PC-3 (cell line): ENCODE measurements at regions not wholly inside any gene's neighbourhood (a gene's known extent, or its start where the extent isn't known, plus 50 kb on each side); places are given as distances from the start of the nearest gene placed in this dataset.

Experiments used
- ATAC-seq: fragments of 200-7000 bp; cut with Tn5 transposase; 2 replicates; pipeline ENCODE4 v1.9.1; 2020; ENCODE audit warnings: mild to moderate bottlenecking, moderate library complexity
- BruUV-seq: library from RNA; stranded (reverse); fragments of 400-500 nt; replicated peaks from 2 replicates; lab custom pipeline; 2021; lab: Mats Ljungman, UMichigan
- CTCF ChIA-PET: fragments of 300-600 bp; sonication (Branson Sonifier 250); formaldehyde crosslinking; loops from one replicate; lab custom pipeline; 2022; ENCODE audit warnings: antibody characterized with exemption; lab: Charles Lee
- POLR2A ChIA-PET: fragments of 300-600 bp; sonication (Branson Sonifier 250); formaldehyde crosslinking; loops from one replicate; lab custom pipeline; 2022; ENCODE audit warnings: antibody characterized with exemption; ENCODE audit not compliant: unreplicated experiment; lab: Charles Lee
- DNase-seq: peaks from one replicate; pipeline ENCODE4 v3.0.0-alpha.2; 2015
- H2AFZ ChIP-seq: fragments of 300-600 bp; sonication (generic); 2 replicates; pipeline ENCODE4 v1.6.0; 2016; ENCODE audit warnings: antibody characterized with exemption, low read length
- H3F3A ChIP-seq: fragments of 300-600 bp; sonication (generic); one replicate; pipeline ENCODE4 v1.6.0; 2017; ENCODE audit warnings: antibody characterized with exemption, low read length, control low read depth, mild to moderate bottlenecking; ENCODE audit not compliant: unreplicated experiment
- H3K27ac ChIP-seq: fragments of 300-600 bp; sonication (generic); 2 replicates; pipeline ENCODE4 v1.5.1; 2016; ENCODE audit warnings: mild to moderate bottlenecking, low read length
- H3K27me3 ChIP-seq: fragments of 300-600 bp; sonication (generic); 2 replicates; pipeline ENCODE4 v1.6.1; 2016; ENCODE audit warnings: low read length, mixed read lengths
- H3K36me3 ChIP-seq: fragments of 300-600 bp; sonication (generic); 2 replicates; pipeline ENCODE4 v1.6.1; 2016; ENCODE audit warnings: low read depth, mixed run types, low read length, mixed read lengths
- H3K4me1 ChIP-seq: fragments of 300-600 bp; sonication (generic); 2 replicates; pipeline ENCODE4 v1.5.1; 2016; ENCODE audit warnings: low read length; ENCODE audit not compliant: insufficient read depth
- H3K4me2 ChIP-seq: fragments of 300-600 bp; sonication (generic); 2 replicates; pipeline ENCODE4 v1.6.0; 2016; ENCODE audit warnings: low read length
- H3K4me3 ChIP-seq: fragments of 300-600 bp; sonication (generic); 2 replicates; pipeline ENCODE4 v1.5.1; 2016; ENCODE audit warnings: mild to moderate bottlenecking, low read length, mixed read lengths
- H3K79me2 ChIP-seq: fragments of 300-600 bp; sonication (generic); 2 replicates; pipeline ENCODE4 v1.6.1; 2017; ENCODE audit warnings: low read length, mixed read lengths
- H3K9ac ChIP-seq: fragments of 300-600 bp; sonication (generic); 2 replicates; pipeline ENCODE4 v1.6.0; 2016; ENCODE audit warnings: mild to moderate bottlenecking, low read length
- H3K9me2 ChIP-seq: fragments of 300-600 bp; sonication (generic); replicated peaks from 2 replicates; pipeline ENCODE4 v1.6.1; 2016; ENCODE audit warnings: mixed run types, low read length, mixed read lengths
- H3K9me3 ChIP-seq: fragments of 300-600 bp; sonication (generic); 2 replicates; pipeline ENCODE4 v1.6.1; 2016; ENCODE audit warnings: low read length, mixed read lengths
- H4K20me1 ChIP-seq: fragments of 300-600 bp; sonication (generic); 2 replicates; pipeline ENCODE4 v1.6.1; 2016; ENCODE audit warnings: low read length, mixed read lengths
- EZH2 ChIP-seq: fragments of 300-600 bp; sonication (generic); IDR thresholded peaks from one replicate; pipeline ENCODE4 v1.6.1; 2017; ENCODE audit warnings: antibody characterized with exemption, mild to moderate bottlenecking, low read length; ENCODE audit not compliant: unreplicated experiment
- EZH2phosphoT487 ChIP-seq: fragments of 300-600 bp; sonication (generic); IDR thresholded peaks from 2 replicates; pipeline ENCODE4 v1.6.1; 2018; ENCODE audit warnings: mild to moderate bottlenecking, antibody characterized with exemption, low read length, borderline replicate concordance
- intact Hi-C: fragments of 100-400 bp; cut with micrococcal nuclease; formaldehyde crosslinking; loops from 2 replicates; pipeline ENCODE4 v1.9.0; 2023
- TF ChIP-seq, protein P1 (sequence below): fragments of 300-600 bp; sonication (generic); conservative IDR thresholded peaks from 2 replicates; pipeline ENCODE4 v1.5.1; 2017; ENCODE audit warnings: antibody characterized with exemption, low read depth, mild to moderate bottlenecking, low read length

- CTCF ChIA-PET = no interaction called here
These were observed 1290.9 kb downstream of the MRPL39 start for GRCh38 chr21:24316277-24316922.

GRCh38 chr21:24310788-24311187, 1296.5 kb downstream of the MRPL39 start:
- Histone ChIP-seq H3K27ac (no peak overlapping the region), H3K27me3 (no peaks in the 10 kb centered on the region), H4K20me1 (no peaks in the 10 kb centered on the region), H3K9ac (no peak overlapping the region), H3K4me3 (no peak overlapping the region), H3F3A (no peaks in the 10 kb centered on the region), H3K9me3 (no peaks in the 10 kb centered on the region), H3K36me3 (no peaks in the 10 kb centered on the region), H3K4me1 (no peaks in the 10 kb centered on the region), H3K79me2 (no peaks in the 10 kb centered on the region), H3K4me2 (no peak overlapping the region), H3K9me2 (no peaks in the 10 kb centered on the region), H2AFZ (no peak overlapping the region)
- ATAC-seq (no peak), DNase-seq (no peak)
- BruUV-seq = no TSS peak
- ChIA-PET POLR2A (no interaction called here), CTCF (no interaction called here)
- intact Hi-C loops = no loop called here
- TF ChIP-seq EZH2phosphoT487 = no peak
- no peak for TF ChIP-seq EZH2
- TF ChIP-seq, protein P1, sequence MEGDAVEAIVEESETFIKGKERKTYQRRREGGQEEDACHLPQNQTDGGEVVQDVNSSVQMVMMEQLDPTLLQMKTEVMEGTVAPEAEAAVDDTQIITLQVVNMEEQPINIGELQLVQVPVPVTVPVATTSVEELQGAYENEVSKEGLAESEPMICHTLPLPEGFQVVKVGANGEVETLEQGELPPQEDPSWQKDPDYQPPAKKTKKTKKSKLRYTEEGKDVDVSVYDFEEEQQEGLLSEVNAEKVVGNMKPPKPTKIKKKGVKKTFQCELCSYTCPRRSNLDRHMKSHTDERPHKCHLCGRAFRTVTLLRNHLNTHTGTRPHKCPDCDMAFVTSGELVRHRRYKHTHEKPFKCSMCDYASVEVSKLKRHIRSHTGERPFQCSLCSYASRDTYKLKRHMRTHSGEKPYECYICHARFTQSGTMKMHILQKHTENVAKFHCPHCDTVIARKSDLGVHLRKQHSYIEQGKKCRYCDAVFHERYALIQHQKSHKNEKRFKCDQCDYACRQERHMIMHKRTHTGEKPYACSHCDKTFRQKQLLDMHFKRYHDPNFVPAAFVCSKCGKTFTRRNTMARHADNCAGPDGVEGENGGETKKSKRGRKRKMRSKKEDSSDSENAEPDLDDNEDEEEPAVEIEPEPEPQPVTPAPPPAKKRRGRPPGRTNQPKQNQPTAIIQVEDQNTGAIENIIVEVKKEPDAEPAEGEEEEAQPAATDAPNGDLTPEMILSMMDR = no peak

More at GRCh38 chr21:24316277-24316922, 1290.9 kb downstream of the MRPL39 start:
- H2AFZ ChIP-seq = no peak overlapping the region
- no peak overlapping the region for H3K27ac ChIP-seq
- no peak overlapping the region for H3K4me2 ChIP-seq
- TF ChIP-seq, protein P1 = no peak
- no peak for TF ChIP-seq EZH2phosphoT487
- TF ChIP-seq EZH2 = no peak
- POLR2A ChIA-PET = no interaction called here
- no peaks in the 10 kb centered on the region for H3K27me3 ChIP-seq
- intact Hi-C loops = no loop called here
- no peaks in the 10 kb centered on the region for H3K9me3 ChIP-seq
- H3K9me2 ChIP-seq = no peaks in the 10 kb centered on the region
- no peak overlapping the region for H3K9ac ChIP-seq
- H4K20me1 ChIP-seq = no peaks in the 10 kb centered on the region
- no peak overlapping the region for H3K4me3 ChIP-seq
- no peak for ATAC-seq
- no peaks in the 10 kb centered on the region for H3K79me2 ChIP-seq
- H3K4me1 ChIP-seq = no peaks in the 10 kb centered on the region
- no peaks in the 10 kb centered on the region for H3K36me3 ChIP-seq
- no peak for DNase-seq
- no peaks in the 10 kb centered on the region for H3F3A ChIP-seq
- BruUV-seq = no TSS peak

- POLR2A ChIA-PET = no interaction called here
- DNase-seq = no peak
- Histone ChIP-seq H3K27me3 (no peaks in the 10 kb centered on the region), H3F3A (no peaks in the 10 kb centered on the region), H3K4me1 (no peaks in the 10 kb centered on the region), H3K4me2 (no peak overlapping the region), H3K9me3 (no peaks in the 10 kb centered on the region), H2AFZ (no peak overlapping the region), H3K9ac (no peak overlapping the region), H3K27ac (no peak overlapping the region), H3K36me3 (no peaks in the 10 kb centered on the region), H4K20me1 (no peaks in the 10 kb centered on the region), H3K79me2 (no peaks in the 10 kb centered on the region), H3K9me2 (no peaks in the 10 kb centered on the region), H3K4me3 (no peak overlapping the region)
- TF ChIP-seq EZH2phosphoT487 (no peak), EZH2 (no peak)
- TF ChIP-seq, protein P1 = no peak
- BruUV-seq = no TSS peak
- no peak for ATAC-seq
- CTCF ChIA-PET = no interaction called here
- intact Hi-C loops = no loop called here
These were observed 1299.1 kb downstream of the MRPL39 start for GRCh38 chr21:24308183-24308582.
